CD4-positive, alpha-beta T cell treated with Interleukin-15 for 1 hour (primary cell): ENCODE measurements at regions not wholly inside any gene's neighbourhood (a gene's known extent, or its start where the extent isn't known, plus 50 kb on each side); places are given as distances from the start of the nearest gene placed in this dataset.
"Not testable (repeated sequence)": the region's sequence is repeated elsewhere in the genome, so short reads cannot be mapped to it uniquely, and the experiment has no call there.

Experiments
- DNase-seq: peaks from one replicate; pipeline ENCODE4 v3.0.0-alpha.2; 2020

- DNase-seq = no peak
Observed at GRCh38 chr2:2501454-2502200, 170.6 kb upstream of the MYT1L start.

GRCh38 chr2:2495606-2496005, 164.5 kb upstream of the MYT1L start:
- no peak for DNase-seq

DNA sequence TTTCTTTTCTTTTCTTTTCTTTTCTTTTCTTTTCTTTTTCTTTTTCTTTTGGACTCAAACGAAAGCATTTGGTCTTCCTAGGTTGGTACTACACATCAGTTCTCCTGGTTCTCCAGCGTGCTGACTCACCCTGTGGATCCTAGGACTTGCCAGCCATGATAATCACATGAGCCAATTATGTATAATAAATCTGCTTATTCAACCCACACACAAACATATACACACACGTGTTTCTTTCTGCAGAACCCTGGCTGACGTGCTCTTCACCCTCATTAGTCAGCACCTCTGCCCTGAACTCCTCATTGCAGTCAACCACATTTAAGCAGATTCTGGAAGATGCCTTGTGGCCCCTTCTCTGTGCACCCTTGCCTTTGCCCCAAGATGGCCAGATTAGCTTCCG, 162.4 kb upstream of the MYT1L start:
- DNase-seq = no peak

- DNase-seq = no peak
Observed at GRCh38 chr2:2492800-2493199, 161.7 kb upstream of the MYT1L start.

- no peak for DNase-seq
Observed at GRCh38 chr2:2491964-2492363, 160.9 kb upstream of the MYT1L start.

DNA sequence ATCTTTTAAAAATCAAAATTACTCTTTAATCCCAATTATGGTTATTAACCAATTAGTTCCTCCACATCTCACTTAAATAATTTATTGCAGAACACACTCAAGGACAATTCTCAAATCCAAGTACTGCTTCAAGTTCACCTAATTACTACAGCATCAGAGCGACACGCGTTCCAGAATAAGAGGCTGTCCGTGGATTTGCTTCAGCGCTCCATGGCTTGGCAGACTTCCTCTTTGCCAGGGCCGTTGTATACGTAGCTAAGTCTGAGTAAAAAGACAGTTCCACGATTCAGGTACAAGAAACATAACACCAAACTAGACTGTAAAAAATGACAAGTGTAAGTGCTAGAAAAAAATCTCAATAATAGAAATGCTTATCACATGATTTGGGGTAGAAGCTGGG, 153.2 kb upstream of the MYT1L start:
- DNase-seq = no peak

DNA sequence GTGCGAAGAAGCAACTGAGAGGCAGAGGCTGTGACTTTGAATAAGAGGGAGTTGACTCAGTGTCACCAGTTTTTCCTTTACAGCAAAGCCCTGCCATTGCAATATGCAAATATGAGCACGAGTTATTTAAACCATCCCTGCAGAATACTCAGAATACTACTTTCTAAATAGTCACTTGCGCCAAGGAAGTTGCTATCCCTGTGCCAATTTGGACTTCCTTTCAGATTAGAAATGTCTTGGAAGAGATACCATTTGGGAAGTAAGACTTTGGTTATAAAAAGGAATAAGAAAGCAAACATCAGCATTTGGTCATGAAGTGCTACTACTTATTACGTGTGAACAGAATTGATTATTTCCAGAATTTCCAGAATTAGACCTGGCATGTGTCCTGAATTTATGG, 151.8 kb upstream of the MYT1L start:
- DNase-seq = no peak

- DNase-seq = no peak
Observed at GRCh38 chr2:2472881-2473280, 141.8 kb upstream of the MYT1L start.

DNA sequence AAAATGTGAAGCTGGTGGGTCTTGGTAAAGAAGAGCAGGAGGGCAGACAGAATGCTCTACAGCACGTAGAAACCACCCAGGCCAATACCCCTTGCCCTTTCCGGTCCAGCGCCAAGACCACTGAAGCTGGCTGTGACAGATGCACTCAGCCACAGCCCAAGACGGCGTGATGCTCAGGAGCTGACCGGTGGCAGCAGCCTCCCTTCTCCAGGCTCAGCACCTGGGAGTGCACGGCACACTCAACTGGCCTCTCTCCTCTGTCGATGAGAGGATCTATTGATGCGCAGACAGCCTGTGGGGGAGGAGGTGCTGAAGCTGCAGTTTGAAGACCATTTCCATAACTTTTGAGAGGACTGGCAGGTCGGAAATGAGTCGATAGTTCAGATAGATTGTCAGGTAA, 141.0 kb upstream of the MYT1L start:
- no peak for DNase-seq

- no peak for DNase-seq
Observed at GRCh38 chr2:2466534-2466933, 135.5 kb upstream of the MYT1L start.

DNA sequence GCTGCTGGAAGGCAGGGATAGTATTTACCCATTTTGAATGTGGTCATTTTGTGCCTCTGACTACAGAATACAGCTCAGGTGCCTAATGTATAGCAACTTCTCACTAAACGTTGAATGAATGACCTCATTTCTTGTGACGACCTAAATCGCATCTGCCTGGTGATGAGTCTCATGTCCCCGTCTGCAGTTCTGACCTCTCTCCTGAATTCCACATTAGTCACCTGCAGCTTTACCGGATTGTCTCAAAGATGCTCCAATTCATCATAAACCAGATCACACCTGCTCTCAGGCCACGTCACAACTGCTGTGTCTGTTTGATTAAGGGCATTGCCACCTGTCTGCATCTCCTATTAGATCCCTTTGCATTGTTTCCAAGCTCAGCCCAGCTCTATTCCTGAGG, 133.6 kb upstream of the MYT1L start:
- no peak for DNase-seq

DNA sequence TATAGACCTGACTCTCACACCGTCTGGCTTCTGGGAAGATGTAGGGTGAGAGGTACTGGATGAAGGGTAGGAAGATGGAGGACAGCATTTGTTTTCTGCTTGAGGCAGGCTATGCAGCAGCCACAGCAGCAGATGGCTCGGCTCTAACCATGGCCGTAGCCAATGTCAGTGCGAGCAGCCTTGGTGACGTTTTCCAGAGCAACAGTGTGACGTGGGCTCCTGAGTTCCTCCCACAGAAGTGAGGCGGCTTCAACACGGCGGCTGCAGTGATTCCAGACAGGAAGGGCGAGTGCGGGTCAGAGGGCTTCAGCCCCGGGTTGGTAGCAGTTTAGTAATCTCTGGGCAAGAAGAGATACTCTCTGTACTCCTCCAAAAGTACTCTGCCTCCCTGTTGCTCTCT, 133.0 kb upstream of the MYT1L start:
- DNase-seq = no peak

DNA sequence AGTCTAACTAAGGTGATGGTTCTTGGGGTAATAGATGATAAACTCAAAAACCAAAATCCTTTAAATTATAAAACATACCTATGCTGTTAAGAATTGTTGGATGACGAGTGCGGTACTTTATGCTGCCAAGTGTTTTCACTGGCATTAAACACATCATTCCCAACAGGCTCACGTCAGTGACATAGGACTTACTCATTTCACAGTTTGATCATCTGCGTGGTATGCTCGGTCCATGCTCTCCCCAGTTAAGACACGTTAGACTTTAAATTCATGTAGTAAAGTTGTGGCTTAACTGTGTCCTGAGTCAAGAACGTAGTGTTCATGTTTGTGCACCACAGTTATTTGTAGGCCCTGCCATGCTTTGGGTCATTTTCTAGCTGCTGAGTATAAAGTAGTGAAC, 125.6 kb upstream of the MYT1L start:
- no peak for DNase-seq

DNA sequence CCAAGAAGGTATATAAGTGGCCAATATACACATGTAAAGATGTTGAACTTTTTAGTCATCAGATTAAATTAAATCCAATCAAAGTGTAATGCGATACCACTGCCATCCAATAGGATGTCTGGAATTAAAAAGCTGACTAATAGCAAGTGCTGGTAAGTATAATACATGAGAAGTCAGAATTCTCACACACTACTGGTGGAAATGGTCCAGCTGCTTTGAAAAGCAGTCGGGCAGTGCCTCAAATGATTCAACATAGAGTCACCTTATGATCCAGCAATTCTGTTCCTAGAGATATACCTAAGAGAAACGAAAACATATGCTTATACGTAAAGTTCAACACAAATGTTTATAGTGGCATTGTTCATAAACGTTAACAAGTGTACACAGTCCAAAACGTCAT, 124.1 kb upstream of the MYT1L start:
- no peak for DNase-seq

DNA sequence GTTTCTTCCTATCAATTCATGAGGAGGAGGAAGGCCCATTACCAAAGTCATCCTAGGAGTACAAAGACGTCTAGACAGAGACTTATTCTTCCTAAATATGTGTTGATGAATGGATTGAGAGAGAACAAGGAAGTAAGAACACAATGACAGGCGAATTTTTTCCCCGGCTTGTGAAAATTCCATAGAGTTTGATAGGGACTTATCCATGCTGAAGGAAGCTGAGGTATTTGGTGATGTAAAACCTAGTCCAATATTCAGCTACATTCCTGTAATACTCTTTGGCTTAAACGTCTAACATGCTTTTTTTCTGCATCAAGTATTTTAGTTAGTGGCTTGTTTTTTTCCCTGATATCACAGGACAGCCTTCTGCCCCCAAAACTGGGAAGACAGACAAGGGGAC, 121.9 kb upstream of the MYT1L start:
- DNase-seq = no peak

DNA sequence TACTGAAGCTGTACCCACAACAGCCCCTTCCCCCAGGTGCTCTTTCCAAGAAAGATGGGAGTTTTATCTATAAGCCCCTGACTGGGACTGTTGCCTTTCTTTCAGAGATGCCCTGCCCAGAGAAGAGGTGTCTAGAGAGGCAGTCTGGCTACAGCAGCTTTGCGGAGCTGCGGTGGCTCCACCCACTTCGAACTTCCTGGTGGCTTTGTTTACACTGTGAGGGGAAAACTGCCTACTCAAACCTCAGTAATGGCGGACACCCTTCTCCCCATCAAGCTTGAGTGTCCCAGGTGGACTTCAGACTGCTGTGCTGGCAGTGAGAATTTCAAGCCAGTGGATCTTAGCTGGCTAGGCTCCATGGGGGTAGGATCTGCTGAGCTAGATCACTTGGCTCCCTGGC, 120.2 kb upstream of the MYT1L start:
- DNase-seq = not testable (repeated sequence)

- DNase-seq = no peak
Observed at GRCh38 chr2:2448178-2448577, 117.1 kb upstream of the MYT1L start.

DNA sequence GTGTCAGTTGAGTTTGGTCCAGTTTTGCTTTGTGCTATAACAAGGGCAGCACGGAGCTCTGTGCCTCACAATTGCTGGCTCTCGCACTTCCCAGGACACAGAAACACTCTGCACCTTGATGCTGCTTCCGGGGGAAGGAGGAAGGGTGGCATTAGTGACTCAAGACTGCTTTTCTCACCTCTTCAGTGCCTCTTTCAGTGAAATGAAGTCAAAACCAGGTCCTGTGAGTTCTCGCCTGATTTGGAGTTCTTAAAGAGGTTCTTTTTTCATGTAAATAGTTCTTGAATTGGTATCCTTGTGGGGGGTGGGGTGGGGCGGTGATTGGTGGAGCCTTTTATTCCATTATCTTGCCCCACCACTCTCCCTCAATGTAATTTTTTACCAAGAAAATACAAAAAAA, 91.5 kb upstream of the MYT1L start:
- DNase-seq = no peak

GRCh38 chr2:2413525-2413924, 82.5 kb upstream of the MYT1L start:
- DNase-seq = no peak

- no peak for DNase-seq
Observed at GRCh38 chr2:2410987-2411386, 79.9 kb upstream of the MYT1L start.

DNA sequence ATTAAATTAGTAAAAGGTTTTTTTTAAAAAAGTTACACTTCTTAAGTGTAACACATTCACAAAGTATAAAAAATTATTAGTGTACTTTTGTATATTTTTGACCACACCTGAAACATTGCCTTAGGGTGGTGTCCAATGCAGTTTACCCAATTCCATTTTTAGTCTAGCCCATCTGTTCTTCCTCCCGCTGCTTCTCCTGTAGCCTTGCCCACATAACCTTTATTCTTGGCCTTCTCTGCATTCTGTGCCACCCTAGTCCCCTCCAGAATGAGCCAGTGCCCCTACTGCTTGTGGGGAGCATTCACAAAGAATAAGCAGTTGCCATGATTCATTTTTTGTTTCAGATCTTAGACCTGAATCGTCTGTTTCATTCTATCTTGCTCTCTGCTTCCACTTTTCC, 78.4 kb upstream of the MYT1L start:
- no peak for DNase-seq

- no peak for DNase-seq
Observed at GRCh38 chr2:2405780-2406179, 74.7 kb upstream of the MYT1L start.

DNA sequence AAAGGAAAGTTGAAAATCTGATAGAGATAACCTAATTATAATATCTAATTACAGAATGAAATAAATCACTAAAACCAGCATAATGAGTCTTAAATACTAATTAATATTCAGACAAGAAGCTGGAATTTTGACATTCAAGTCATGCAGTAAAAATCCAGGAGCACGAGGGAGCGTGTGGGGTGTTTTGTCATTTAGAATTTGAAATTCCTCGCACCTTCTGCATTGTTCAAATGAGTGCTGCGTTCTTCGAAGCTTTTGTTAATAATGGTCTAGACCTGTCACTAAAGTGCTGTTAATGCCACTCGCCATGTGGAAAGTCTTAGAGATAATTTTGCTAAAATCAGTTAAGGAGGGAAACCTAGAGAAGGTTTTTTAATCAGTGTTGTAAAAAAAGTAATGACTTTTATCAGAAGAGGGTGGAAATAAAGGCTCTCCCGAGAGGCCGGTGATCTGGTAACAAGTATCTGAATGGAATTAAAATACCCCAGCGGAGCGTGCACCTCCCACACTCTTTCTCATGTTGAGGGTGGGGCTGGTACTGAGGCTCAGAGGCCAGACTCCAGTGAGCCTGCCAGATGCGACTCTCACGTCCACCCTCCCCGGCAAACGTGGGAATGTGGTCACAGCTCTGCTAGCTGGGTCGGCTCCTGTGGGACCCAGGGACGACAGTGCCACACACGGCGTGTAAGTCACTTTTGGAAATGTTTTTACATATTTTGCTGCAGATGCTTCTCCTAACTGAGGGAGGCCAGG, 69.4 kb upstream of the MYT1L start:
- DNase-seq = no peak

DNA sequence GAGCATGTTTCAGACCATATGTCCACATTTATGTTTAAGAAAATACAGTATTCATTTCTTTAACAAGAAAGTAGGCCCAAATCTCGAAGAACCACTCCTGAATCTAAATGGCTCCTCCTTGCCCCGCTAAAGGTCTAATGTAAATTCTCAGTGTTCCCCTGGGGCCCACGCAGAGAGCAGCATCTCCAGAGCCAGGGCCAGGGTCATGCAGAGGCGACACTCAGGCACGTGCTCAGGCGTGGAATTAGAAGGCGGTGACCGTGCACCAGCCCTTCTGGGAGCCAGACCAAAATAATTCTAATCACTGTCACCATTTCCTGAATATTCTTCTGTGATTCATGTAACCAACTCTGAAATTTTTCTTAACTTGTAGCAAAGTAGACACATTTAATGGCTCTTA, 68.3 kb upstream of the MYT1L start:
- no peak for DNase-seq

GRCh38 chr2:2392332-2392731, 61.3 kb upstream of the MYT1L start:
- DNase-seq = no peak
